ENCODE measurements at regions not wholly inside any gene's neighbourhood (a gene's known extent, or its start where the extent isn't known, plus 50 kb on each side); places are given as distances from the start of the nearest gene placed in this dataset.

DNA sequence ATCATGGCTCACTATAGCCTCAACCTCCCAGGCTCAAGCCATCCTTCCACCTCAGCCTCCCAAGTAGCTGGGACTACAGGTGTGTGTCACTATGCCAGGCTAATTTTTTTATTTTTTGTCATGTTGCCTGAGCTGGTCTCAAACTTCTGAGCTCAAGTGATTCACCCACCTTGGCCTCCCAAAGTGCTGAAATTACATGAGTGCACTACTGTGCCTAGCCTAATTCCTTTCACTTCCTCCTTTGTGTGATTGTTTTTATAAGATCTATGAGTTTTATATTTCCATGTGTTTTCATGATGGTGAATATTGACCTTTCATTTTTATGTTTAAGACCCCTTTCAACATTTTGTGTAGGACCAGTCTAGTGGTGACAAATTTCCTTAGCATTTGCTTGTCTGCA, 55.2 kb upstream of the IL12B start:
- TF ChIP-seq, protein P1, sequence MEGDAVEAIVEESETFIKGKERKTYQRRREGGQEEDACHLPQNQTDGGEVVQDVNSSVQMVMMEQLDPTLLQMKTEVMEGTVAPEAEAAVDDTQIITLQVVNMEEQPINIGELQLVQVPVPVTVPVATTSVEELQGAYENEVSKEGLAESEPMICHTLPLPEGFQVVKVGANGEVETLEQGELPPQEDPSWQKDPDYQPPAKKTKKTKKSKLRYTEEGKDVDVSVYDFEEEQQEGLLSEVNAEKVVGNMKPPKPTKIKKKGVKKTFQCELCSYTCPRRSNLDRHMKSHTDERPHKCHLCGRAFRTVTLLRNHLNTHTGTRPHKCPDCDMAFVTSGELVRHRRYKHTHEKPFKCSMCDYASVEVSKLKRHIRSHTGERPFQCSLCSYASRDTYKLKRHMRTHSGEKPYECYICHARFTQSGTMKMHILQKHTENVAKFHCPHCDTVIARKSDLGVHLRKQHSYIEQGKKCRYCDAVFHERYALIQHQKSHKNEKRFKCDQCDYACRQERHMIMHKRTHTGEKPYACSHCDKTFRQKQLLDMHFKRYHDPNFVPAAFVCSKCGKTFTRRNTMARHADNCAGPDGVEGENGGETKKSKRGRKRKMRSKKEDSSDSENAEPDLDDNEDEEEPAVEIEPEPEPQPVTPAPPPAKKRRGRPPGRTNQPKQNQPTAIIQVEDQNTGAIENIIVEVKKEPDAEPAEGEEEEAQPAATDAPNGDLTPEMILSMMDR (IDR thresholded peaks at IDR 0.05): no peak

DNA sequence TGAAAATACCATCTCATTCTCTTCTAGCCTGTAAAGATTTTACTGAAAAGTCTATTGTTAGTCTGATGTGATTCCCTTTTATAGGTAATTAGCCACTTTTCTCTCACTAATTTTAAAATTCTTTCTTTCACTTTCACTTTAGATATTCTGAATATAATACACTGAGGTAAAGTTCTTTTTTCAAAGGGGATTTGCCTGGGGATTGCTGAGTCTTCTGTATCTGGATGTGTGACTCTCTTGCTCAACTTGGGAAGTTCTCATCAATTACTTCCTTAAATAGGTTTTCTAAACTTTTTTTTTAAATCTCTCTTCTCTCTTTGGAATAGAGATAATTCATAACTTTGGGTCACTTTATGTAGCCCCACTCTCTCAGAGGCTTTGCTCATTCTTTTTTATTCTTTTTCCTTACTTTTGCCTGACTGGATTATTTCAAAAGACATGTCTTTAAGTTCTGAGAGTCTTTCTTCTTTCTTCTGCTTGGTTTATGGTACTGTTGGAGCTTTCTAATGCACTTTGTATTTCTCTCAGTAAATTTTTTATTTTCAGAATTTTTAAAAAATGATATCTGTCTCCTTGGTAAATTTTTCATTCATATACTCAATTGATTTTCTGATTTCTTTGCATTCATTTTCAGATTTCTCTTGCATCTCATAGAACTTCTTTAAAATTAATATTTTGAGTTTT, 55.9 kb upstream of the IL12B start:
- TF ChIP-seq, protein P1 (IDR thresholded peaks at IDR 0.05): no peak

DNA sequence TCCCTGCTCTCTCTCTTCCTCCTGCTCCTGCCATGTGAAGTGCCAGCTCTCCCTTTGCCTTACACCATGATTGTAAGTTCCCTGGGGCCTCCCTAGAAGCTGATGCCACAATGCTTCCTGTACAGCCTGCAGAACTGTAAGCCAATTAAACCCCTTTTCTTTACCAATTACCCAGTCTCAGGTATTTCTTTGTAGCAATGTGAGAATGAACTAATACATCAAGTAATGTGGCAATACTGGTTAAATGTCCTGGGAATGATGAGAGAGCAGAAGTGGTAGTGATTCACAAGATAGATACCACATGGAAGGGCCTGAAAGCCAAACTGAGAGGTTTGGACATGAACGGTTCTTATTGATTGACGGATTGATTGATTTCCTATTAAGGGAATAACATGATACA, 62.6 kb upstream of the IL12B start:
- TF ChIP-seq, protein P1 (IDR thresholded peaks at IDR 0.05): no peak

DNA sequence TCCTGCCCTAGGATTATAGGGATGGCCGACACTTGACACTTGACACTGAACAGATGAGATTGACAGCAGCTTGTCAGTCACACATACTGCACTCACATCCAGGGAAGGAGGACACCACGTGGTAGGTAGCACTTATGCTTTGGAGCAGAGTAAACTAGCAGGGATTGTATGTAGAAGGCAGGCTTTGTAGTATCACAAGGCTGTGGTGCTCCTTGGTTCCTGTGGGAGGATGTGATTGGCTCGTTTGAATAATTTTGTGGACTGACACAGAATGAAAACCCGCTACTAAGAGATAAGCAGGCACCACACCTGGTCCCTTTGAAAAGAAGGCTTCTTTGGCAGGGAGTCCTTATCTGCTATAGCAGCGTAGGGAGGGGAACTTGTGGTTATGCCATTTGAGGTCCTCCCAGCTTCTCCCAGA, 63.6 kb upstream of the IL12B start:
- TF ChIP-seq, protein P1 (IDR thresholded peaks at IDR 0.05): no peak

DNA sequence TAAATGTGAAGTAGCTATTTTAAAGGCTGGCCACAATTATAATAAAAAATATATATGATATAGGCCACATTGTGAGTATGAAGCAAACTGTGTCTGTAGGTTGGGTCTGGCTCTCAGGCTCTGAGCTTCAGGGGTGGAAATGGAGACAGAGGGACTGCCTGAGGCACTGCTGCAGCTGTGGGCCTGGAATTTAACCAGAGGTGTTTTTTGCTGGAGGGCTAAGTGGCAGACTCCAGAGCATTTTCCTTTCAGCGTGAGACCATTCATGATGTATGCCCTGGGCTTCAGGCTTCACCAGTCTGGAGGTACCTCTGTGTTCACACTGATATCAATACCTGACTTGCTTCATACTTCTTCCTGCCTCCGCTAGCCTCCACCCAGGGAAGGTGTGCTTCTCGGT, 64.9 kb upstream of the IL12B start:
- TF ChIP-seq, protein P1 (IDR thresholded peaks at IDR 0.05): no peak

DNA sequence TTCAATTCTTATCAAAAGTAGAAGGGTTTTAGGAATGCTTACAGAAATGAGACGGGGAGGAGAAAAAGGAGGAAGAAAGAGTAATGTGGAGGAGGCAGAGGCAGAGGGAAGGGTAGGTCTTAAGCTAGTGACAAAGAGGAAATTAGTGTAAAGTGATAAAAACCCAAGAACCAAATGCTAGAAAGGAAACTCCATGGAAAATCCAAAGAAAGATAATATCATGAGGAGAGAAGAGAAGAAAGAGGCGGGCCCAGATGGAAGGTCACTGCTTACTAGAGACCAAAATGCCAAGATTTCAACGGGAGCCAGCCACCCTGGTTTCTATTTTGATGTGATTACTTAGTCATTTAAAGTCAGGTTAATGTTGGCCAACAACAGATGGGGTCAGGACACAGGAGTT, 68.6 kb upstream of the IL12B start:
- TF ChIP-seq, protein P1 (IDR thresholded peaks at IDR 0.05): no peak

DNA sequence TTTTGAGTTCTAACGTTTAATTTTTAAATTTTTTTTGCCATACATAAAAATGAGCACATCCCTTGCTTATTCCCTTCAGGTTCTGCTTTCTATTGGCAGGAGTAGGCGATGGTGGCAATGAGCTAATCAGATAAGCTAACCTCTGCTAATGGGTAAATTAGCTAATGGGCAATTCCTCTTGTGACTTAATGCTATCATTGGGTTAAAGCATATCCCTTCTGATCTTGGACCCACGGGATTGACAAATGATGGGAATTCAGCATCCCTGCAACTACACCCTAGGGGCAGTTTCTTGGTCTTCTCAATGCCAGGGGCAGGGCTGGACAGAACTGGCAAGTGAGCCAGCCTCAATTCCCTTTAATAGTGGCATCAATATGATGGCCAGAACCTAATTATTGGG, 70.2 kb upstream of the IL12B start:
- TF ChIP-seq, protein P1 (IDR thresholded peaks at IDR 0.05): no peak

DNA sequence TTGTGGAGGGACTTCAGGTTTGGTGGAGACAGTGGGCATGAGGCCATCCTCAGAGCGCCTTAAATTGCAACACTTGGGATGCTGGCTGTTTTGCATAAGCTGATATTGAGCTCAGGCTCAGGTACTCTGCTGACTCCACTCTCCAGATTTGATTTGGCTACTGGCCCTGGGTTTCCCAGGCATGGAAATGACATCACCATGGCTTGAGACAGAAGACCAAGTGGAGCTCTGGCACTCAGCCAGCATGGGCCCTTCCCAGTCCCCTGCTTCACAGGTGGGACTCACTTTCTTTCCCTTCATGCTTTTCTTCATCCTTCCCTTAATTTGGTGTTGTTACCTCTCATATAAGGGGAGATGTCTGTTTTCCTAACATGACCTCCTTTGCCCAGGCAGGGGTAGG, 72.0 kb upstream of the IL12B start:
- TF ChIP-seq, protein P1 (IDR thresholded peaks at IDR 0.05): no peak

All from LNCAP (cell line).